Psoas muscle (tissue), 7 donors: ENCODE measurements at regions not wholly inside any gene's neighbourhood (a gene's known extent, or its start where the extent isn't known, plus 50 kb on each side); places are given as distances from the start of the nearest gene placed in this dataset.

Experiments used
- ATAC-seq, 4 donors: fragments of 200-7000 bp; cut with Tn5 transposase; one replicate each; pipeline ENCODE4 v1.9.1; 2020; ENCODE audit warnings: moderate library complexity in 3 of 4, mild to moderate bottlenecking in 2 of 4
- DNase-seq, 2 donors: peaks; one replicate each; pipeline ENCODE4 v3.0.0-alpha.2; 2020
- H3K27ac ChIP-seq: fragments of 200-600 bp; one replicate; pipeline ENCODE4 v1.8.0; 2022
- H3K27me3 ChIP-seq, 3 donors: fragments of 200-600 bp in 1 of 3; one replicate each; pipeline versions ENCODE4 v1.6.1 to v1.8.0; 2013 to 2022; ENCODE audit warnings: low read length in 2 of 3, mild to moderate bottlenecking in 2 of 3, moderate library complexity in 1 of 3; ENCODE audit not compliant: insufficient read depth in 3 of 3
- H3K36me3 ChIP-seq, 2 donors: fragments of 200-600 bp in 1 of 2; one replicate each; pipeline versions ENCODE4 v1.6.1 to v1.8.0; 2013 to 2022; ENCODE audit warnings: low read depth in 1 of 2, mild to moderate bottlenecking in 1 of 2, moderate library complexity in 1 of 2; ENCODE audit not compliant: insufficient read depth in 1 of 2
- H3K4me1 ChIP-seq: fragments of 200-600 bp; one replicate; pipeline ENCODE4 v1.8.0; 2022
- H3K4me3 ChIP-seq: fragments of 200-600 bp; one replicate; pipeline ENCODE4 v1.8.0; 2022; ENCODE audit warnings: mild to moderate bottlenecking
- H3K9me3 ChIP-seq: fragments of 200-600 bp; one replicate; pipeline ENCODE4 v1.8.0; 2022
- CTCF ChIP-seq: fragments of 200-600 bp; IDR thresholded peaks from one replicate; pipeline ENCODE4 v1.8.0; 2022; ENCODE audit warnings: antibody characterized with exemption
- WGBS, 3 donors: extraction: QIAGEN DNeasy Blood & Tissue Kit; methylation state at CpG; one replicate each; pipeline versions ENCODE4 v1.1.6 to v1.1.7; 2013; 5-methylcytosine and 5-hydroxymethylcytosine counted together
- intact Hi-C, 2 donors: fragments of 100-400 bp; cut with DNase I; formaldehyde crosslinking; loops; one replicate each; pipeline versions ENCODE4 v1.11.0 to v1.14.2; 2022
- donor health status: healthy with polysubstance abuse.
- donor health status: DM: no; HTN: no; CAD: no; lungs with moderate emphysema.
- donor health status: Bipolar disorder and iron deficiency.
- donor health status: healthy.
- donor health status: DM: yes; HTN: yes; CAD: no.
- donor health status: DM: no; HTN: no; CAD: no.
- donor health status: DM: yes; HTN: yes; CAD: no.

- intact Hi-C loops, result no loop called here
- DNase-seq (no peak), ATAC-seq (no peak)
- Histone ChIP-seq H3K27me3 (no peaks in the 10 kb centered on the region), H3K4me3 (no peak overlapping the region), H3K9me3 (no peaks in the 10 kb centered on the region), H3K27ac (no peak overlapping the region), H3K36me3 (no peaks in the 10 kb centered on the region), H3K4me1 (no peaks in the 10 kb centered on the region)
- TF ChIP-seq CTCF, result no peak
- WGBS, 3 donors, result 83 to 93% (median 90%) methylated on average over 5 of the region's 5 CpGs
Measured at GRCh38 chr3:132973441-132973840, 64.8 kb upstream of the TMEM108 start.

- intact Hi-C loops, result no loop called here
- Histone ChIP-seq H3K4me3 (no peak overlapping the region), H3K27ac (no peak overlapping the region), H3K4me1 (no peaks in the 10 kb centered on the region), H3K27me3 (no peaks in the 10 kb centered on the region), H3K36me3 (no peaks in the 10 kb centered on the region), H3K9me3 (no peaks in the 10 kb centered on the region)
- DNase-seq (no peak), ATAC-seq (no peak)
- no peak for TF ChIP-seq CTCF
Measured at GRCh38 chr3:132972333-132972732, 65.9 kb upstream of the TMEM108 start.

GRCh38 chr3:132966374-132966773 is 71.8 kb upstream of the TMEM108 start:
- ATAC-seq (peak; percentile 56 to 82 (median 67)), DNase-seq (no peak)
- TF ChIP-seq CTCF, result no peak
- Histone ChIP-seq H3K4me1 (no peaks in the 10 kb centered on the region), H3K4me3 (no peak overlapping the region), H3K27me3 (no peaks in the 10 kb centered on the region), H3K36me3 (no peaks in the 10 kb centered on the region), H3K9me3 (no peaks in the 10 kb centered on the region), H3K27ac (peak overlapping the region; percentile 0)
- WGBS, 3 donors, result 21 to 24% (median 23%) methylated on average over 2 of the region's 2 CpGs
- intact Hi-C loops, result no loop called here

- no peaks in the 10 kb centered on the region for H3K27me3 ChIP-seq
- 64 to 70% (median 66%) methylated on average over 3 of the region's 3 CpGs for WGBS, 3 donors
- DNase-seq (no peak), ATAC-seq (no peak)
- TF ChIP-seq CTCF, result no peak
- no peak overlapping the region for H3K4me3 ChIP-seq
- no peak overlapping the region for H3K27ac ChIP-seq
- intact Hi-C loops, result no loop called here
- H3K4me1 ChIP-seq, result no peaks in the 10 kb centered on the region
- no peaks in the 10 kb centered on the region for H3K9me3 ChIP-seq
- H3K36me3 ChIP-seq, result no peaks in the 10 kb centered on the region
Measured at GRCh38 chr3:132964266-132964665, 73.9 kb upstream of the TMEM108 start.

- H3K27ac ChIP-seq, result no peak overlapping the region
- no peaks in the 10 kb centered on the region for H3K27me3 ChIP-seq
- ATAC-seq (no peak), DNase-seq (no peak)
- no peaks in the 10 kb centered on the region for H3K4me1 ChIP-seq
- no peak for TF ChIP-seq CTCF
- intact Hi-C loops, result no loop called here
- no peaks in the 10 kb centered on the region for H3K36me3 ChIP-seq
- H3K9me3 ChIP-seq, result no peaks in the 10 kb centered on the region
- H3K4me3 ChIP-seq, result no peak overlapping the region
- WGBS, 3 donors, result 45 to 75% (median 56%) methylated on average over 2 of the region's 2 CpGs
Measured at GRCh38 chr3:132963786-132964185, 74.4 kb upstream of the TMEM108 start.
